Right lobe of liver (tissue), 6 donors: ENCODE measurements at regions not wholly inside any gene's neighbourhood (a gene's known extent, or its start where the extent isn't known, plus 50 kb on each side); places are given as distances from the start of the nearest gene placed in this dataset.

Experiments used
- ATAC-seq, 4 donors: fragments of 200-7000 bp; cut with Tn5 transposase; one replicate each; pipeline ENCODE4 v1.9.1; 2020; ENCODE audit warnings: mild to moderate bottlenecking in 4 of 4, moderate library complexity in 4 of 4
- DNase-seq, 3 donors: peaks; one replicate each; pipeline ENCODE4 v3.0.0-alpha.2; 2020
- H3K27ac ChIP-seq, 3 donors: fragments of 200-600 bp; one replicate each; pipeline ENCODE4 v1.8.0; 2022
- H3K27me3 ChIP-seq, 2 donors: fragments of 200-600 bp; one replicate each; pipeline ENCODE4 v1.8.0; 2022
- H3K36me3 ChIP-seq, 4 donors: fragments of 200-600 bp; sonication (generic) in 1 of 4; one replicate each; pipeline versions ENCODE4 v1.5.1 to v1.8.0; 2017 to 2022; ENCODE audit warnings: control low read depth in 1 of 4
- H3K4me1 ChIP-seq, 4 donors: fragments of 200-600 bp; sonication (generic) in 1 of 4; one replicate each; pipeline versions ENCODE4 v1.5.1 to v1.8.0; 2017 to 2022; ENCODE audit warnings: control low read depth in 1 of 4
- H3K4me3 ChIP-seq, 3 donors: fragments of 200-600 bp; one replicate each; pipeline ENCODE4 v1.8.0; 2022
- H3K9me3 ChIP-seq, 4 donors: fragments of 200-600 bp; sonication (generic) in 1 of 4; one replicate each; pipeline versions ENCODE4 v1.5.1 to v1.8.0; 2017 to 2022; ENCODE audit warnings: control low read depth in 1 of 4
- CTCF ChIP-seq, 4 donors: fragments of 200-600 bp in 3 of 4; fragments of 450-650 bp in 1 of 4; IDR thresholded peaks; one replicate each; pipeline versions ENCODE4 v1.5.1 to v1.8.0; 2016 to 2022; ENCODE audit warnings: antibody characterized with exemption in 4 of 4, mild to moderate bottlenecking in 2 of 4
- POLR2A ChIP-seq: fragments of 450-650 bp; IDR thresholded peaks from one replicate; pipeline ENCODE4 v1.6.1; 2017; ENCODE audit warnings: antibody characterized with exemption, mild to moderate bottlenecking
- WGBS: methylation state at CpG from one replicate; pipeline ENCODE4 v1.1.6; 2018; ENCODE audit warnings: low coverage, low lambda C conversion rate; ENCODE audit not compliant: insufficient coverage; ENCODE audit errors: missing lambda C conversion rate; 5-methylcytosine and 5-hydroxymethylcytosine counted together
- intact Hi-C, 2 donors: fragments of 100-400 bp; cut with DNase I; formaldehyde crosslinking; loops; one replicate each; pipeline versions ENCODE4 v1.11.2 to v1.14.1; 2022
- donor health status: DM: no; HTN: yes; CAD: no.
- donor health status: DM: no; HTN: no; CAD: no.
- donor health status: DM: no; HTN: no; CAD: no.
- donor health status: DM: no; HTN: yes; CAD: no.
- donor health status: DM: no; HTN: yes; CAD: no.

- DNase-seq = no peak
- no peaks in the 10 kb centered on the region for H3K4me1 ChIP-seq
- TF ChIP-seq CTCF (IDR thresholded peaks at IDR 0.05) = no peak
- no peak for TF ChIP-seq POLR2A
- H3K27ac ChIP-seq = no peak overlapping the region
- no peaks in the 10 kb centered on the region for H3K27me3 ChIP-seq
- H3K9me3 ChIP-seq = no peaks in the 10 kb centered on the region
- no peak for ATAC-seq
- no peak overlapping the region for H3K4me3 ChIP-seq
- intact Hi-C loops = no loop called here
- 64% methylated on average over 1 of the region's 1 CpG for WGBS
- no peaks in the 10 kb centered on the region for H3K36me3 ChIP-seq
These were observed 484.1 kb downstream of the RMST start for GRCh38 chr12:97946701-97947100.

GRCh38 chr12:97948591-97948990, 486.0 kb downstream of the RMST start:
- ATAC-seq (no peak), DNase-seq (no peak)
- Histone ChIP-seq H3K4me3 (no peak overlapping the region), H3K27me3 (no peaks in the 10 kb centered on the region), H3K36me3 (no peaks in the 10 kb centered on the region), H3K27ac (no peak overlapping the region), H3K4me1 (no peaks in the 10 kb centered on the region), H3K9me3 (no peaks in the 10 kb centered on the region)
- TF ChIP-seq CTCF (IDR thresholded peaks at IDR 0.05) (no peak), POLR2A (no peak)
- intact Hi-C loops = no loop called here
- 45% methylated on average over 2 of the region's 2 CpGs for WGBS

GRCh38 chr12:97951239-97951638, 488.6 kb downstream of the RMST start:
- Histone ChIP-seq H3K9me3 (no peaks in the 10 kb centered on the region), H3K36me3 (no peaks in the 10 kb centered on the region), H3K27ac (no peak overlapping the region), H3K27me3 (no peaks in the 10 kb centered on the region), H3K4me3 (no peak overlapping the region), H3K4me1 (no peaks in the 10 kb centered on the region)
- ATAC-seq (no peak), DNase-seq (no peak)
- intact Hi-C loops = no loop called here
- TF ChIP-seq CTCF (IDR thresholded peaks at IDR 0.05) (no peak), POLR2A (no peak)

GRCh38 chr12:97951717-97952116, 489.1 kb downstream of the RMST start:
- intact Hi-C loops = no loop called here
- no peak for TF ChIP-seq POLR2A
- Histone ChIP-seq H3K4me3 (no peak overlapping the region), H3K9me3 (no peaks in the 10 kb centered on the region), H3K4me1 (no peaks in the 10 kb centered on the region), H3K27ac (no peak overlapping the region), H3K27me3 (no peaks in the 10 kb centered on the region), H3K36me3 (no peaks in the 10 kb centered on the region)
- no peak for DNase-seq
- no peak for ATAC-seq

GRCh38 chr12:97957109-97957508, 494.5 kb downstream of the RMST start:
- no CpG with 5 or more reads among the region's 1 CpG for WGBS
- Histone ChIP-seq H3K4me1 (no peaks in the 10 kb centered on the region), H3K36me3 (no peaks in the 10 kb centered on the region), H3K4me3 (no peak overlapping the region), H3K9me3 (no peaks in the 10 kb centered on the region), H3K27me3 (no peaks in the 10 kb centered on the region), H3K27ac (no peak overlapping the region)
- DNase-seq (no peak), ATAC-seq (no peak)
- intact Hi-C loops = no loop called here
- TF ChIP-seq CTCF (IDR thresholded peaks at IDR 0.05) = no peak
- TF ChIP-seq POLR2A = no peak
